Liver (tissue), 8 donors: ENCODE measurements at regions not wholly inside any gene's neighbourhood (a gene's known extent, or its start where the extent isn't known, plus 50 kb on each side); places are given as distances from the start of the nearest gene placed in this dataset.

ENCODE experiments used
- DNase-seq: peaks from one replicate; pipeline ENCODE4 v3.0.0-alpha.2; 2017; ENCODE audit warnings: low spot score
- H3K27ac ChIP-seq, 2 donors: one replicate each; pipeline ENCODE4 v1.7.0; 2013; ENCODE audit warnings: inconsistent platforms in 2 of 2, low read length in 2 of 2, control low read depth in 1 of 2, low read depth in 1 of 2, mild to moderate bottlenecking in 1 of 2
- H3K27me3 ChIP-seq, 4 donors: one replicate each; pipeline versions ENCODE4 v1.6.1 to v1.7.0; 2013; ENCODE audit warnings: low read length in 3 of 4, inconsistent platforms in 1 of 4, mild to moderate bottlenecking in 1 of 4, moderate library complexity in 1 of 4; ENCODE audit not compliant: control insufficient read depth in 4 of 4, insufficient read depth in 4 of 4
- H3K36me3 ChIP-seq, 4 donors: one replicate each; pipeline versions ENCODE4 v1.6.1 to v1.7.0; 2013; ENCODE audit warnings: low read length in 3 of 4, mild to moderate bottlenecking in 3 of 4, low read depth in 1 of 4, moderate library complexity in 1 of 4; ENCODE audit not compliant: control insufficient read depth in 4 of 4, insufficient read depth in 3 of 4
- H3K4me1 ChIP-seq, 4 donors: one replicate each; pipeline versions ENCODE4 v1.6.1 to v1.7.0; 2013; ENCODE audit warnings: low read length in 3 of 4, mild to moderate bottlenecking in 3 of 4, moderate library complexity in 1 of 4; ENCODE audit not compliant: control insufficient read depth in 4 of 4, insufficient read depth in 4 of 4
- H3K4me3 ChIP-seq, 3 donors: one replicate each; pipeline versions ENCODE4 v1.6.1 to v1.7.0; 2013; ENCODE audit warnings: low read length in 3 of 3, control low read depth in 1 of 3, low read depth in 1 of 3, mild to moderate bottlenecking in 1 of 3
- H3K9ac ChIP-seq, 2 donors: one replicate each; pipeline ENCODE4 v1.7.0; 2013; ENCODE audit warnings: low read length in 2 of 2, mild to moderate bottlenecking in 2 of 2, moderate library complexity in 2 of 2, control low read depth in 1 of 2, low read depth in 1 of 2
- H3K9me3 ChIP-seq, 4 donors: one replicate each; pipeline versions ENCODE4 v1.6.1 to v1.7.0; 2013; ENCODE audit warnings: low read length in 3 of 4; ENCODE audit not compliant: control insufficient read depth in 4 of 4
- EGR1 ChIP-seq, 2 donors: IDR thresholded peaks; 2 replicates each; pipeline ENCODE4 v1.6.1; 2016 to 2018; ENCODE audit warnings: antibody characterized with exemption in 2 of 2, low read depth in 2 of 2
- FOXA1 ChIP-seq: IDR thresholded peaks from 2 replicates; pipeline ENCODE4 v1.6.1; 2016; ENCODE audit warnings: antibody characterized with exemption
- FOXA2 ChIP-seq: IDR thresholded peaks from 2 replicates; pipeline ENCODE4 v1.6.1; 2016; ENCODE audit warnings: antibody characterized with exemption
- HNF4A ChIP-seq, 2 donors: conservative IDR thresholded peaks; 2 replicates each; pipeline ENCODE4 v1.6.1; 2016; ENCODE audit warnings: antibody characterized with exemption in 2 of 2, mild to moderate bottlenecking in 2 of 2
- HNF4G ChIP-seq: IDR thresholded peaks from 2 replicates; pipeline ENCODE4 v1.6.1; 2016; ENCODE audit warnings: antibody characterized with exemption
- JUND ChIP-seq, 2 donors: IDR thresholded peaks; 2 replicates each; pipeline ENCODE4 v1.6.1; 2016; ENCODE audit warnings: antibody characterized with exemption in 2 of 2
- RAD21 ChIP-seq, 2 donors: IDR thresholded peaks; 2 replicates each; pipeline ENCODE4 v1.6.1; 2016; ENCODE audit warnings: antibody characterized with exemption in 2 of 2, mild to moderate bottlenecking in 2 of 2
- SP1 ChIP-seq: IDR thresholded peaks from 2 replicates; pipeline ENCODE4 v1.6.1; 2018; ENCODE audit warnings: antibody characterized with exemption, mild to moderate bottlenecking
- TAF1 ChIP-seq: conservative IDR thresholded peaks from 2 replicates; pipeline ENCODE4 v1.6.1; 2016; ENCODE audit warnings: antibody characterized with exemption, mild to moderate bottlenecking
- YY1 ChIP-seq: IDR thresholded peaks from 2 replicates; pipeline ENCODE4 v1.6.1; 2016; ENCODE audit warnings: antibody characterized with exemption, mild to moderate bottlenecking
- WGBS: extraction: QIAGEN DNeasy Blood & Tissue Kit; methylation state at CpG from one replicate; pipeline ENCODE4 v1.1.7; 2013; 5-methylcytosine and 5-hydroxymethylcytosine counted together
- TF ChIP-seq, protein P1 (sequence below): IDR thresholded peaks from 2 replicates; pipeline ENCODE4 v1.6.1; 2016; ENCODE audit warnings: antibody characterized with exemption
- TF ChIP-seq, protein P2 (sequence below): fragments of 150-350 bp; IDR thresholded peaks from 2 replicates; pipeline ENCODE4 v1.5.1; 2017; ENCODE audit warnings: improper control_type of control experiment, low read depth, low read length; ENCODE audit not compliant: missing input control
- TF ChIP-seq, protein P3 (sequence below): IDR thresholded peaks from 2 replicates; pipeline ENCODE4 v1.6.1; 2016; ENCODE audit warnings: antibody characterized with exemption
- donor health status: healthy.
- donor health status: healthy.
- donor health status: healthy.
- donor health status: healthy.
- donor health status: healthy.

DNA sequence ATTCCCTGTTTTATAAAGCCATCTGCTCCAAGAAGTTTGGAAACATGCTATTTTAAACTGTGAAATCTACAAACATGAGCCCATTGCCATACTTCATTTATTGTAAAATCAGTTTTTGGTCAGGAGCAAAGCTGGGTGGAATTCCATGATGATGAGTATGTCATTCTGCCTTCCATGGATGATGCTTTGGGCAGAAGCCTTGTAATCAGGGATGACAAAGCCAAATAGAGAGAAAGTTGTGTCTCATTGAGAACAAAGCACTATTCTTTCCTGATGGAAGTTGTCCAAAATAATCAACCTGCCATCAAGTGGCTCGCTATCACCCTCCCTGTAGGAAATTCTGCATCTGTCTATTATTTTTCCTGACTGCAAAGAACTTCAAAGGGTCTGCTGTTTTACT, 313.0 kb upstream of the DEFB112 start (continued):
- TF ChIP-seq, protein P1, sequence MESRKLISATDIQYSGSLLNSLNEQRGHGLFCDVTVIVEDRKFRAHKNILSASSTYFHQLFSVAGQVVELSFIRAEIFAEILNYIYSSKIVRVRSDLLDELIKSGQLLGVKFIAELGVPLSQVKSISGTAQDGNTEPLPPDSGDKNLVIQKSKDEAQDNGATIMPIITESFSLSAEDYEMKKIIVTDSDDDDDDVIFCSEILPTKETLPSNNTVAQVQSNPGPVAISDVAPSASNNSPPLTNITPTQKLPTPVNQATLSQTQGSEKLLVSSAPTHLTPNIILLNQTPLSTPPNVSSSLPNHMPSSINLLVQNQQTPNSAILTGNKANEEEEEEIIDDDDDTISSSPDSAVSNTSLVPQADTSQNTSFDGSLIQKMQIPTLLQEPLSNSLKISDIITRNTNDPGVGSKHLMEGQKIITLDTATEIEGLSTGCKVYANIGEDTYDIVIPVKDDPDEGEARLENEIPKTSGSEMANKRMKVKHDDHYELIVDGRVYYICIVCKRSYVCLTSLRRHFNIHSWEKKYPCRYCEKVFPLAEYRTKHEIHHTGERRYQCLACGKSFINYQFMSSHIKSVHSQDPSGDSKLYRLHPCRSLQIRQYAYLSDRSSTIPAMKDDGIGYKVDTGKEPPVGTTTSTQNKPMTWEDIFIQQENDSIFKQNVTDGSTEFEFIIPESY = no peak
- no peak for TF ChIP-seq FOXA2
- no peak for TF ChIP-seq HNF4G

DNA sequence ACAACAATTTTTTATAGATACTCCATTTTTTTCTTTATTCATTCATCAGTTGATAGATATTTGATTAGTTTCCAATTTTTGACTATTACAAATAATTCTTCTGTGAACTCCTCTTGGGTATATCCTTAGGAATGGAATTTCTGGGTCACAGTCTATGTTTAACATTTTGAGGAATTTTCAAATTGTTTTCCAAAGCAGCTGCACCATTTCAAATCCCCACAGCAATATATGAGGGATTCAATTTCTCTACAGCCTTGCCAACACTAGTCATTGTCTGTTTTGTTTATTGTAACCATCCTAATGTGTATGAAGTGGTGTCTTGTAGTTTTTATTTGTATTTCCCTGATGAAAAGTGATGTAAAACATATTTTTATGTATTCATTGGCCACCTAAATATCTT, 320.3 kb upstream of the DEFB112 start:
- no peaks in the 10 kb centered on the region for H3K27me3 ChIP-seq
- DNase-seq = no peak
- no peak overlapping the region for H3K27ac ChIP-seq
- TF ChIP-seq HNF4A (conservative IDR thresholded peaks at IDR 0.05) (no peak), TAF1 (no peak), EGR1 (IDR thresholded peaks at IDR 0.05; ENCODE audit: low read depth in 2 of 2) (no peak), FOXA1 (no peak)
- TF ChIP-seq, protein P2, sequence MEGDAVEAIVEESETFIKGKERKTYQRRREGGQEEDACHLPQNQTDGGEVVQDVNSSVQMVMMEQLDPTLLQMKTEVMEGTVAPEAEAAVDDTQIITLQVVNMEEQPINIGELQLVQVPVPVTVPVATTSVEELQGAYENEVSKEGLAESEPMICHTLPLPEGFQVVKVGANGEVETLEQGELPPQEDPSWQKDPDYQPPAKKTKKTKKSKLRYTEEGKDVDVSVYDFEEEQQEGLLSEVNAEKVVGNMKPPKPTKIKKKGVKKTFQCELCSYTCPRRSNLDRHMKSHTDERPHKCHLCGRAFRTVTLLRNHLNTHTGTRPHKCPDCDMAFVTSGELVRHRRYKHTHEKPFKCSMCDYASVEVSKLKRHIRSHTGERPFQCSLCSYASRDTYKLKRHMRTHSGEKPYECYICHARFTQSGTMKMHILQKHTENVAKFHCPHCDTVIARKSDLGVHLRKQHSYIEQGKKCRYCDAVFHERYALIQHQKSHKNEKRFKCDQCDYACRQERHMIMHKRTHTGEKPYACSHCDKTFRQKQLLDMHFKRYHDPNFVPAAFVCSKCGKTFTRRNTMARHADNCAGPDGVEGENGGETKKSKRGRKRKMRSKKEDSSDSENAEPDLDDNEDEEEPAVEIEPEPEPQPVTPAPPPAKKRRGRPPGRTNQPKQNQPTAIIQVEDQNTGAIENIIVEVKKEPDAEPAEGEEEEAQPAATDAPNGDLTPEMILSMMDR = no peak
- no peaks in the 10 kb centered on the region for H3K9me3 ChIP-seq
- H3K9ac ChIP-seq = no peak overlapping the region
- H3K4me1 ChIP-seq = no peaks in the 10 kb centered on the region
- no peak overlapping the region for H3K4me3 ChIP-seq
- peaks cover 0 to 2% (median 0%) of the 10 kb centered on the region in 4 donors for H3K36me3 ChIP-seq

DNA sequence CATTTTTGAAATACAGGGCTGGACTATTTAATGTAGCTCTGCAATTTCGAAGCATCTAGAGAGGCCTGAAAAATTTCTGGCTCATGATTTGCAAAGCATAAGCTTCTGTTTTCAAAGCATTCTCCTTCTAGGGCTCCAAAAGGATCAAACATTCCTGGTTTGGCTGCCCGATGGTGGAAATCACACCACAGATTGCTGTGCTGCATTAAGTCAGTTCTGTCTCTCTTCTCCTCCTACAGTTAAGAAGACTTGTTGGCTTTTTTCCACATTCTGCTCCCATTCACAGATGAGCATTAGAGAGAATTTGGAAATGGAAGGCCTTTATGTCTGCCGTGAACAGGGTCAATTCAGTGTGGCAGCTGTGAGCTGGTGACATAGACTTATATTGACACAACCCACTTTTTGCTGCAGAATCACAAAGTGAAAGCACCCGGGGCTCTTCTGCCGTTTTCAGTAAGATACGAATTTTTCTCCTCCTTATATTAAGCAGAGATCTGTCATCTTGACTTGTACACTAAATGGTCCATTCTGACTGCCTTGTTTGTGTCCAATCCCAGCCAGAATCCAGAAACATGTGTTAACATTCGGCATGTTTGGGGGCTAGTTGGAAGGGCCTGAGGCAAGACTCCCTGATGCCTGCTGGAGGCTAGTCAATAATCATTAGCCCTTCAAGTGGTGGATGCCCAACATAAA, 330.8 kb upstream of the DEFB112 start:
- H3K27ac ChIP-seq = no peak overlapping the region
- H3K4me3 ChIP-seq = no peak overlapping the region
- DNase-seq = no peak
- H3K36me3 ChIP-seq = no peaks in the 10 kb centered on the region
- no peaks in the 10 kb centered on the region for H3K4me1 ChIP-seq
- TF ChIP-seq JUND (IDR thresholded peaks at IDR 0.05) = no peak
- TF ChIP-seq RAD21 (IDR thresholded peaks at IDR 0.05) = no peak
- TF ChIP-seq, protein P3, sequence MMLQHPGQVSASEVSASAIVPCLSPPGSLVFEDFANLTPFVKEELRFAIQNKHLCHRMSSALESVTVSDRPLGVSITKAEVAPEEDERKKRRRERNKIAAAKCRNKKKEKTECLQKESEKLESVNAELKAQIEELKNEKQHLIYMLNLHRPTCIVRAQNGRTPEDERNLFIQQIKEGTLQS = no peak
- no peak for TF ChIP-seq SP1
- TF ChIP-seq YY1 = no peak
- TF ChIP-seq TAF1 = no peak
- TF ChIP-seq, protein P1 = no peak
- no peak for TF ChIP-seq FOXA2
- TF ChIP-seq FOXA1 = no peak
- H3K9ac ChIP-seq = no peak overlapping the region
- no peaks in the 10 kb centered on the region for H3K27me3 ChIP-seq
- H3K9me3 ChIP-seq = peaks cover 0 to 4% (median 0%) of the 10 kb centered on the region in 4 donors
- 66% methylated on average over 7 of the region's 7 CpGs for WGBS
